Colonic mucosa (tissue), 4 donors: ENCODE measurements at regions not wholly inside any gene's neighbourhood (a gene's known extent, or its start where the extent isn't known, plus 50 kb on each side); places are given as distances from the start of the nearest gene placed in this dataset.

ENCODE experiments used
- DNase-seq: peaks from one replicate; pipeline ENCODE4 v3.0.0-alpha.2; 2020
- H3K27ac ChIP-seq: fragments of 200-600 bp; one replicate; pipeline ENCODE4 v1.8.0; 2021
- H3K27me3 ChIP-seq: fragments of 200-600 bp; one replicate; pipeline ENCODE4 v1.8.0; 2021
- H3K36me3 ChIP-seq: fragments of 200-600 bp; one replicate; pipeline ENCODE4 v1.8.0; 2021
- H3K4me1 ChIP-seq: fragments of 200-600 bp; one replicate; pipeline ENCODE4 v1.8.0; 2021; ENCODE audit warnings: mild to moderate bottlenecking
- H3K4me3 ChIP-seq: fragments of 200-600 bp; one replicate; pipeline ENCODE4 v1.8.0; 2021
- H3K9ac ChIP-seq, 2 donors: one replicate each; pipeline ENCODE4 v1.7.0; 2013; ENCODE audit warnings: control low read depth in 2 of 2, low read depth in 2 of 2, low read length in 2 of 2
- H3K9me3 ChIP-seq: fragments of 200-600 bp; one replicate; pipeline ENCODE4 v1.8.0; 2021
- intact Hi-C: fragments of 100-400 bp; cut with DNase I; formaldehyde crosslinking; loops from one replicate; pipeline ENCODE4 v1.14.1; 2022
- TF ChIP-seq, protein P1 (sequence below): fragments of 200-600 bp; IDR thresholded peaks from one replicate; pipeline ENCODE4 v1.8.0; 2022; ENCODE audit warnings: antibody characterized with exemption, mild to moderate bottlenecking
- donor health status: healthy.
- donor health status: DM: no; HTN: no; CAD: no.
- donor health status: DM: no; HTN: no; CAD: no.

DNA sequence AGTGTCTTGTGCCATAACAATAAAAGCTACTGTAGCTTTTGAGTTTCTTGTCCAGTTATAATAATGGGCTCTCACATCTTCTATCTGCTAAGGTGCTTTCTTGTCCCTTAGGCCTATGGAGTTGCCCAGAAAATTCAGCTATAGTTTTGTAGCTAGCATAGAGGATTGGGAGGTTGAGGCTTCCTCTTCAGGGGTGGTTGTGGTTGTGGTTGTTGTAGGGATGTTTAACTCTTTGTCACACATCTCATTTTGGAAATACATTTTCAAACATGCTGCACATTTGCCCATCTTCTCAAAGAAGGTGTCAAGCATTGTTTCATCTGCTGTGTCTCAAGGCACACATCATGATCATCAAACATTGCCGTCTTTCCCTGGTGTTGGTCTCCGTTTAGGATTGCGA lies 65.0 kb downstream of the ATXN3L start:
- Histone ChIP-seq H3K9me3 (no peaks in the 10 kb centered on the region), H3K4me3 (no peak overlapping the region), H3K9ac (no peak overlapping the region), H3K4me1 (no peaks in the 10 kb centered on the region), H3K27ac (no peak overlapping the region), H3K36me3 (no peaks in the 10 kb centered on the region), H3K27me3 (no peaks in the 10 kb centered on the region)
- DNase-seq, result no peak
- intact Hi-C loops, result no loop called here
- TF ChIP-seq, protein P1, sequence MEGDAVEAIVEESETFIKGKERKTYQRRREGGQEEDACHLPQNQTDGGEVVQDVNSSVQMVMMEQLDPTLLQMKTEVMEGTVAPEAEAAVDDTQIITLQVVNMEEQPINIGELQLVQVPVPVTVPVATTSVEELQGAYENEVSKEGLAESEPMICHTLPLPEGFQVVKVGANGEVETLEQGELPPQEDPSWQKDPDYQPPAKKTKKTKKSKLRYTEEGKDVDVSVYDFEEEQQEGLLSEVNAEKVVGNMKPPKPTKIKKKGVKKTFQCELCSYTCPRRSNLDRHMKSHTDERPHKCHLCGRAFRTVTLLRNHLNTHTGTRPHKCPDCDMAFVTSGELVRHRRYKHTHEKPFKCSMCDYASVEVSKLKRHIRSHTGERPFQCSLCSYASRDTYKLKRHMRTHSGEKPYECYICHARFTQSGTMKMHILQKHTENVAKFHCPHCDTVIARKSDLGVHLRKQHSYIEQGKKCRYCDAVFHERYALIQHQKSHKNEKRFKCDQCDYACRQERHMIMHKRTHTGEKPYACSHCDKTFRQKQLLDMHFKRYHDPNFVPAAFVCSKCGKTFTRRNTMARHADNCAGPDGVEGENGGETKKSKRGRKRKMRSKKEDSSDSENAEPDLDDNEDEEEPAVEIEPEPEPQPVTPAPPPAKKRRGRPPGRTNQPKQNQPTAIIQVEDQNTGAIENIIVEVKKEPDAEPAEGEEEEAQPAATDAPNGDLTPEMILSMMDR, result no peak

DNA sequence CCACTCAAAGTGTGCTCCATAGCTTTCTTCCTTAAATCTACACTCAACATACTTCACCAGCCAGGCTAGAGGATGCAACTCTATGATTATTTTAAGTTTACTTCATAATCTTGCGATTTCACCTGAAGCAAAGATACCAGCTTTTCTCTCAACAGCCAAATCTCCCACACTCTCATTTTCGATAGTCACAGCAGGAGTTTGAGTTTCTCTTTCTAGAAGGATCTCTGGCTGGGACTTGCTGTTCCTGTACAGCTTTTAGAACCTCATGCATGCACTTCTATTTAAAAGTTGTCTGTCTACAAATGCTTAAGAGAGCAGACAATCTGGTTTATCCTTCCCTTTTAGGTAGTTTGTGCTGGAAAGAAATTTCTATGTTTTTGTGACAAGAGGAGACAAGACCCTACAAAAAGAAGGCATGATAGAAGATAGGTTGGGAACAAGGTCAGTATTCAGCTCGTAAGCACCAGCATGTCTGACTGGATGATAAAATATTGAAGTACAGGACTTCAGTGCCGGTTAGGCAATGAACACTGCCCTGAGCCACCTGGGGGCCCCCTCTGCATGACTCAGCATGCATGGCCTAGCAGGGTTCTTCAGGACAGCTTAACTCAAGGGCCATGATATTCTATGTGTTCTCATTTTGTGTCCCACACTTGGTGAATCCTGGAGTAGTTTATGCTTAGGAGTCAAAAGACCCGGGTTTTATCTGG lies 65.6 kb downstream of the ATXN3L start:
- Histone ChIP-seq H3K9me3 (no peaks in the 10 kb centered on the region), H3K36me3 (no peaks in the 10 kb centered on the region), H3K27ac (no peak overlapping the region), H3K9ac (no peak overlapping the region), H3K4me1 (no peaks in the 10 kb centered on the region), H3K4me3 (no peak overlapping the region), H3K27me3 (no peaks in the 10 kb centered on the region)
- no peak for DNase-seq
- TF ChIP-seq, protein P1, result no peak
- intact Hi-C loops, result no loop called here

DNA sequence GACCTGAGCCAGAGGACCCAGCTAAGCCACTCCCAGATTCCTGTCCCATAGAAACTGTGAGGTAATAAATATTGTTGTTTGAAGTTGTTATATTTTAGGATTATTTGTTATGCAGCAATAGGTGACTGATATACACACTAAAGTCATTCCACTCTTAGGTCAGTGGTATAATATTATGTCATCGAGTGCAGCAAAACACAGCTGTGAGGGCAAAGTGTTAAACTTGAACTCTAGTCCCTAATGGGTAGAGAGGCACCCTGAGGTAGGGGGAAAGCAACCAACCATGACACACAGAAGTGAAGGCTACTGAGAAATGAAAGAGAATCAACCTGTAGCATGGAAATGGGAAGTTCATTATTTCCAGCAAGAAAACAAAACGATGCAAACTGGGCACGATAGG lies 66.6 kb downstream of the ATXN3L start:
- Histone ChIP-seq H3K9me3 (no peaks in the 10 kb centered on the region), H3K27ac (no peak overlapping the region), H3K9ac (no peak overlapping the region), H3K36me3 (no peaks in the 10 kb centered on the region), H3K4me3 (no peak overlapping the region), H3K27me3 (no peaks in the 10 kb centered on the region), H3K4me1 (no peaks in the 10 kb centered on the region)
- DNase-seq, result no peak
- TF ChIP-seq, protein P1, result no peak
- intact Hi-C loops, result no loop called here

DNA sequence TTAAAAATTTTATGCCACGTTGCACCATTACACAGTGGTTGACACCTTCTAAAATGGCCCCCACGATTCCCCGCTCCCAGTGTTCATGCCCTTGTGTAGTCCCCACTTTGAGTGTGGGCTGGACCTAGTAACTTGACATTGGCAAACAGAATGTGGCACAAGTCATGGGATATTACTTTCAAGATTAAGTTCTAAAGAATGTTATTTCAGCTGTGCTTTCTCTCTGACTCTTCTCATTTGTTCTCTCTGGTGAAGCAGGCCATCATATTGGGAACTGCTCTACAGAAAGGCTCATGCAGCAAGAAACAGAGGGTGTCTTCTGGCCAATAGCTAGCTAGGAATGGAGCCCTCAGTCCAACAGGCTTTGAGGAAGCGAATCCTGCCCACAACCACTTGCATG lies 67.1 kb downstream of the ATXN3L start:
- H3K36me3 ChIP-seq, result no peaks in the 10 kb centered on the region
- H3K9ac ChIP-seq, result no peak overlapping the region
- no peak overlapping the region for H3K27ac ChIP-seq
- no peaks in the 10 kb centered on the region for H3K4me1 ChIP-seq
- no peak for DNase-seq
- intact Hi-C loops, result no loop called here
- H3K4me3 ChIP-seq, result no peak overlapping the region
- no peaks in the 10 kb centered on the region for H3K9me3 ChIP-seq
- TF ChIP-seq, protein P1, result no peak
- no peaks in the 10 kb centered on the region for H3K27me3 ChIP-seq

DNA sequence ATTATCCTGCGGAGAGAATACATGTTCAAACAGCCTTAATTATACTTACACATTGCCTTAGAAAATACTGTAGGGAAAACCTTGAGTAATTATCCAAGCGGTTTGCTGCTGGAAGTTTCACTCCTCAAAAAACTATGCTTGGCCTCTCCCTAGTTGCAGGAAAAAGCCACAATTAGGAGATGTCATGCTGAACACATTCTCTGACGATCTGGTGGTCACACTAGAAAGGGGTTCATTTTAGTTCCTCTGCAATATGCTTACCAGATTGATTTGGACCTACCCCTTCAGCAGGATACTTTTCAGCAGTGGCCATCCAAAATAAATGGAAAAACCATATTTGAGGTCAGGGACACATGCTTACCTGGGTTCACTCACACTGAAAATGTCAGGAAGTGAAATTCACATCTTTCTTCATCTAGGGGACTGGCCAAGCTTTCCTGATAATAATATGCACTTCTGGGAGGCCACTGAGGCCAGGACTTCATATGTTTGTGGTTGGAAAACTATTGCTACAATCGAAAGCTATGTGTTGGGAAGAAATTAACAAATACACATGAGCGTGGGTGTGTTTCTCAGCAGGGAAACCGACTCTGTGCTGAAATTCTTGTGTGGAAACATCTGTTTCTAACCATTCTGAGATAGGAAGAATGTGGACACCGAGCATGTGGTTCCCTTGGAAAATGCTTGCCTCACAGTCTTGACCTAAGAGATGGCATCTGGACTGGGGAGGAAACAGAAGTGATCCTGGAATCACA lies 68.8 kb downstream of the ATXN3L start:
- H3K4me3 ChIP-seq, result no peak overlapping the region
- no peaks in the 10 kb centered on the region for H3K9me3 ChIP-seq
- TF ChIP-seq, protein P1, result no peak
- no peak for DNase-seq
- H3K36me3 ChIP-seq, result no peaks in the 10 kb centered on the region
- no peak overlapping the region for H3K9ac ChIP-seq
- H3K27me3 ChIP-seq, result no peaks in the 10 kb centered on the region
- no peak overlapping the region for H3K27ac ChIP-seq
- intact Hi-C loops, result no loop called here
- no peaks in the 10 kb centered on the region for H3K4me1 ChIP-seq
